ENCODE measurements at regions not wholly inside any gene's neighbourhood (a gene's known extent, or its start where the extent isn't known, plus 50 kb on each side); places are given as distances from the start of the nearest gene placed in this dataset.
A peak's percentile ranks its signal among the peaks of the same experiment; 100 is the strongest.

- no peak overlapping the region for H3K4me3 ChIP-seq
- no peaks in the 10 kb centered on the region for H4K20me1 ChIP-seq (ENCODE audit: insufficient read depth, poor library complexity, severe bottlenecking)
- H2AFZ ChIP-seq: no peak overlapping the region
- DNase-seq (ENCODE audit: low spot score): no peak
- TF ChIP-seq EZH2 (IDR thresholded peaks at IDR 0.05; ENCODE audit: borderline replicate concordance) (no peak), CTCF (IDR thresholded peaks at IDR 0.05; ENCODE audit: poor library complexity) (no peak), EZH2phosphoT487 (IDR thresholded peaks at IDR 0.05; ENCODE audit: low read depth, severe bottlenecking, unreplicated experiment) (no peak)
- no peaks in the 10 kb centered on the region for H3K36me3 ChIP-seq (replicated peaks; ENCODE audit: insufficient read depth, low read depth)
- H3K4me2 ChIP-seq: no peak overlapping the region
- WGBS (ENCODE audit: low lambda C conversion rate, missing lambda C conversion rate): 68% methylated on average over 1 of the region's 1 CpG
- H3K4me1 ChIP-seq (ENCODE audit: insufficient read depth): no peaks in the 10 kb centered on the region
- no peaks in the 10 kb centered on the region for H3K9me2 ChIP-seq (replicated peaks; ENCODE audit: insufficient read depth)
- H3K79me2 ChIP-seq: no peaks in the 10 kb centered on the region
- H3K27me3 ChIP-seq: no peaks in the 10 kb centered on the region
- H3K9me3 ChIP-seq (ENCODE audit: low read depth): no peaks in the 10 kb centered on the region
- no peak overlapping the region for H3K27ac ChIP-seq
These were observed 105.1 kb downstream of the MEX3B start for GRCh38 chr15:81940467-81941451.

DNA sequence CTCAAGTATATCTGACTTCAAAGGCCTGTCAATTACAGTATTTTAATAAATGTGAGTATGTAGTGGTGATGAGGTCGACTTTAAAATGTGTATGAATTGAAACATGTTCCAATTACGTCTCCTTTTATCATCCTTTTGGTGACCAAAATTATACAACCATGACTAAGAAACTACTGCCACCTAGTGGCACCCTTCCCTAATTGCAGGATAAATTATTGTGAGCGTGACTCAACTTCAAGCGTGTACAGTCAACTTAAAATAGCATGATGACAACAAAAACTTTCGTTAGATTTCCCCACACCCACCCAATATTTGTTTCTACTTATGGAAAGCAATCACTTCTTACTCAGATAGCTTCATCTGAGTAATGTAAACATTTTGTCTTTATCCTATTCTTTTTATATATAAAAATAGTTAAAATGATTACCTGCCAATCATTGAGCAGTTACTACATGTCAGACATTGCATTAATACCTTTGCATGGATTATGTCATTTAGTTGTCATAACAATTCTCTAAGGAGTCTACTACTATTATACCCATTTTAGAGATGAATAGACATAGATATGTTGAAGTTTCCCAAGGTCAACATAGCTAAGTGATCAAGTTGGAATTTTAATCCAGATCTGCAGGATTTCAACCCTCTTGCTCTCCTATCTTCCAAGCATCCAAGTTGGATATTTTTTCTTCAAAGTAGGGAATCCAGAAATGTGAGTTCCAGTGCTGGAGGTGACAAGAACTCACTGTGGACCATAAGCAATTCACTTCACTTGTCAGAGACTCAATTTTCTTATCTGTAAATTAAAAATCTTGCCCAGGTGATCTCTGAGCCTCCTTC is 106.0 kb downstream of the MEX3B start:
- Histone ChIP-seq H3K27me3 (no peaks in the 10 kb centered on the region), H3K4me1 (ENCODE audit: insufficient read depth) (no peaks in the 10 kb centered on the region), H3K9me2 (replicated peaks; ENCODE audit: insufficient read depth) (no peaks in the 10 kb centered on the region), H3K36me3 (replicated peaks; ENCODE audit: insufficient read depth, low read depth) (no peaks in the 10 kb centered on the region), H3K4me3 (no peak overlapping the region), H2AFZ (no peak overlapping the region), H3K9me3 (ENCODE audit: low read depth) (no peaks in the 10 kb centered on the region), H3K4me2 (no peak overlapping the region), H3K79me2 (no peaks in the 10 kb centered on the region), H4K20me1 (ENCODE audit: insufficient read depth, poor library complexity, severe bottlenecking) (no peaks in the 10 kb centered on the region), H3K27ac (no peak overlapping the region)
- peak; percentile 63 for TF ChIP-seq CTCF (IDR thresholded peaks at IDR 0.05; ENCODE audit: poor library complexity)
- TF ChIP-seq EZH2phosphoT487 (IDR thresholded peaks at IDR 0.05; ENCODE audit: low read depth, severe bottlenecking, unreplicated experiment): no peak
- 22% methylated on average over 5 of the region's 5 CpGs for WGBS (ENCODE audit: low lambda C conversion rate, missing lambda C conversion rate)
- no peak for DNase-seq (ENCODE audit: low spot score)

DNA sequence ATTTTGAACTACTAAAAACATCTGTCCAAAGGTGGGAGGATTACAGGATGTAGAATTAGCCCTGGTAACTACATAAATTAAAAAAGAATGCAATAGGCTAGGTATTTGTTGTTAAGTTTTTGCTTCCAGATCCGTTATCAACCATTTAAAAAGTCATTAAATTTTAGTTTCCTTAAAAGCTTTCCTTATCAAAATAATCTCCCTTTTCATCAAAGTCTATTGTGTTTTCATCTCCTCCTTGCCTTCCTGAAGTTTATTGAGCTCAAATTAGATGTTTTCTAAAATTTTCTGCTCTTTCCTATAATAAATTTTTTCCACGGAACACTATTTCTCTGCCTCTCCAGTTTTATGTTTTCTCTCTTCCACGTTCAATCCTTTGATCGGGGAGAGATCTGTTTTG is 108.6 kb downstream of the MEX3B start:
- Histone ChIP-seq H4K20me1 (ENCODE audit: insufficient read depth, poor library complexity, severe bottlenecking) (no peaks in the 10 kb centered on the region), H3K9me3 (ENCODE audit: low read depth) (no peaks in the 10 kb centered on the region), H3K9me2 (replicated peaks; ENCODE audit: insufficient read depth) (no peaks in the 10 kb centered on the region), H3K4me3 (no peak overlapping the region), H3K36me3 (replicated peaks; ENCODE audit: insufficient read depth, low read depth) (no peaks in the 10 kb centered on the region), H2AFZ (no peak overlapping the region), H3K79me2 (no peaks in the 10 kb centered on the region), H3K27ac (no peak overlapping the region), H3K4me2 (no peak overlapping the region), H3K4me1 (ENCODE audit: insufficient read depth) (no peaks in the 10 kb centered on the region), H3K27me3 (no peaks in the 10 kb centered on the region)
- DNase-seq (ENCODE audit: low spot score): no peak
- TF ChIP-seq CTCF (IDR thresholded peaks at IDR 0.05; ENCODE audit: poor library complexity) (no peak), EZH2 (IDR thresholded peaks at IDR 0.05; ENCODE audit: borderline replicate concordance) (no peak), EZH2phosphoT487 (IDR thresholded peaks at IDR 0.05; ENCODE audit: low read depth, severe bottlenecking, unreplicated experiment) (no peak)
- 61% methylated on average over 4 of the region's 4 CpGs for WGBS (ENCODE audit: low lambda C conversion rate, missing lambda C conversion rate)

Data from hepatocyte (in vitro differentiated cells).